Astrocyte (in vitro differentiated cells and primary cell): ENCODE measurements at regions not wholly inside any gene's neighbourhood (a gene's known extent, or its start where the extent isn't known, plus 50 kb on each side); places are given as distances from the start of the nearest gene placed in this dataset.

Experiments
- DNase-seq: peaks from one replicate; pipeline ENCODE4 v3.0.0-alpha.2; 2010; ENCODE audit warnings: low read depth
- FAIRE-seq: peaks from 2 replicates; lab custom pipeline; 2011; peaks lifted over from hg19 to GRCh38; lab: Jason Lieb, UNC
- H2AFZ ChIP-seq: 2 replicates; pipeline ENCODE4 v1.6.0; 2012; ENCODE audit warnings: low read depth, low read length, inconsistent platforms
- H3K27ac ChIP-seq: 2 replicates; pipeline ENCODE4 v1.5.1; 2011; ENCODE audit warnings: low read depth, low read length, inconsistent platforms
- H3K27me3 ChIP-seq: 2 replicates; pipeline ENCODE4 v1.6.0; 2011; ENCODE audit warnings: low read length, inconsistent platforms; ENCODE audit not compliant: insufficient read depth
- H3K36me3 ChIP-seq: 2 replicates; pipeline ENCODE4 v1.5.1; 2011; ENCODE audit warnings: low read length, inconsistent platforms; ENCODE audit not compliant: insufficient read depth
- H3K4me1 ChIP-seq: 2 replicates; pipeline ENCODE4 v1.5.1; 2011; ENCODE audit warnings: low read length, inconsistent platforms; ENCODE audit not compliant: insufficient read depth
- H3K4me2 ChIP-seq: 2 replicates; pipeline ENCODE4 v1.6.0; 2012; ENCODE audit warnings: low read length, inconsistent platforms
- H3K4me3 ChIP-seq: 2 replicates; pipeline ENCODE4 v1.5.1; 2011; ENCODE audit warnings: low read depth, mild to moderate bottlenecking, low read length, inconsistent platforms; ENCODE audit not compliant: insufficient read depth
- H3K79me2 ChIP-seq: 2 replicates; pipeline ENCODE4 v1.6.0; 2012; ENCODE audit warnings: mild to moderate bottlenecking, low read length, inconsistent platforms; ENCODE audit not compliant: insufficient read depth
- H3K9ac ChIP-seq: 2 replicates; pipeline ENCODE4 v1.6.0; 2012; ENCODE audit warnings: mild to moderate bottlenecking, low read length, inconsistent platforms
- H3K9me3 ChIP-seq: 2 replicates; pipeline ENCODE4 v1.5.1; 2012; ENCODE audit warnings: low read depth, mild to moderate bottlenecking, low read length, inconsistent platforms; ENCODE audit not compliant: insufficient read depth
- H4K20me1 ChIP-seq: 2 replicates; pipeline ENCODE4 v1.6.0; 2012; ENCODE audit warnings: low read length, inconsistent platforms; ENCODE audit not compliant: insufficient read depth
- H3K27ac Mint-ChIP-seq: one replicate; pipeline ENCODE4 v1.8.0; 2021; ENCODE audit warnings: mild to moderate bottlenecking, mixed read lengths; ENCODE audit not compliant: unreplicated experiment
- H3K27me3 Mint-ChIP-seq: one replicate; pipeline ENCODE4 v1.8.0; 2021; ENCODE audit warnings: low read depth, mixed read lengths; ENCODE audit not compliant: unreplicated experiment
- H3K36me3 Mint-ChIP-seq: one replicate; pipeline ENCODE4 v1.8.0; 2021; ENCODE audit warnings: low read depth, mixed read lengths; ENCODE audit not compliant: unreplicated experiment
- H3K4me1 Mint-ChIP-seq: one replicate; pipeline ENCODE4 v1.8.0; 2021; ENCODE audit warnings: low read depth, mixed read lengths; ENCODE audit not compliant: unreplicated experiment
- H3K4me3 Mint-ChIP-seq: one replicate; pipeline ENCODE4 v1.8.0; 2021; ENCODE audit warnings: mild to moderate bottlenecking, moderate library complexity, mixed read lengths; ENCODE audit not compliant: unreplicated experiment
- H3K9me3 Mint-ChIP-seq: one replicate; pipeline ENCODE4 v1.8.0; 2021; ENCODE audit warnings: mild to moderate bottlenecking, mixed read lengths; ENCODE audit not compliant: unreplicated experiment
- EZH2 ChIP-seq: IDR thresholded peaks from 2 replicates; pipeline ENCODE4 v1.6.1; 2012; ENCODE audit warnings: mild to moderate bottlenecking, low read length, inconsistent platforms; ENCODE audit not compliant: insufficient read depth
- TF ChIP-seq, protein P1 (sequence below): IDR thresholded peaks from 2 replicates; pipeline ENCODE4 v1.5.1; 2011; ENCODE audit warnings: low read depth, mild to moderate bottlenecking, inconsistent platforms, low read length, moderate library complexity; ENCODE audit not compliant: insufficient read depth

- H3K27ac ChIP-seq: no peak overlapping the region
- no peaks in the 10 kb centered on the region for H4K20me1 ChIP-seq
- FAIRE-seq (no peak), DNase-seq (no peak)
- H3K4me3 ChIP-seq: no peak overlapping the region
- no peak overlapping the region for H3K4me2 ChIP-seq
- Mint-ChIP-seq H3K27ac (no peak overlapping the region), H3K4me3 (no peak overlapping the region), H3K4me1 (no peaks in the 10 kb centered on the region), H3K27me3 (no peaks in the 10 kb centered on the region), H3K36me3 (no peaks in the 10 kb centered on the region), H3K9me3 (no peaks in the 10 kb centered on the region)
- H3K4me1 ChIP-seq: no peaks in the 10 kb centered on the region
- no peaks in the 10 kb centered on the region for H3K27me3 ChIP-seq
- no peaks in the 10 kb centered on the region for H3K36me3 ChIP-seq
- H3K79me2 ChIP-seq: no peaks in the 10 kb centered on the region
- H3K9ac ChIP-seq: no peak overlapping the region
- no peaks in the 10 kb centered on the region for H3K9me3 ChIP-seq
- TF ChIP-seq, protein P1, sequence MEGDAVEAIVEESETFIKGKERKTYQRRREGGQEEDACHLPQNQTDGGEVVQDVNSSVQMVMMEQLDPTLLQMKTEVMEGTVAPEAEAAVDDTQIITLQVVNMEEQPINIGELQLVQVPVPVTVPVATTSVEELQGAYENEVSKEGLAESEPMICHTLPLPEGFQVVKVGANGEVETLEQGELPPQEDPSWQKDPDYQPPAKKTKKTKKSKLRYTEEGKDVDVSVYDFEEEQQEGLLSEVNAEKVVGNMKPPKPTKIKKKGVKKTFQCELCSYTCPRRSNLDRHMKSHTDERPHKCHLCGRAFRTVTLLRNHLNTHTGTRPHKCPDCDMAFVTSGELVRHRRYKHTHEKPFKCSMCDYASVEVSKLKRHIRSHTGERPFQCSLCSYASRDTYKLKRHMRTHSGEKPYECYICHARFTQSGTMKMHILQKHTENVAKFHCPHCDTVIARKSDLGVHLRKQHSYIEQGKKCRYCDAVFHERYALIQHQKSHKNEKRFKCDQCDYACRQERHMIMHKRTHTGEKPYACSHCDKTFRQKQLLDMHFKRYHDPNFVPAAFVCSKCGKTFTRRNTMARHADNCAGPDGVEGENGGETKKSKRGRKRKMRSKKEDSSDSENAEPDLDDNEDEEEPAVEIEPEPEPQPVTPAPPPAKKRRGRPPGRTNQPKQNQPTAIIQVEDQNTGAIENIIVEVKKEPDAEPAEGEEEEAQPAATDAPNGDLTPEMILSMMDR: no peak
- TF ChIP-seq EZH2: no peak
- H2AFZ ChIP-seq: no peak overlapping the region
These were observed 600.6 kb downstream of the KCNJ2 start for GRCh38 chr17:70769956-70770355.

DNA sequence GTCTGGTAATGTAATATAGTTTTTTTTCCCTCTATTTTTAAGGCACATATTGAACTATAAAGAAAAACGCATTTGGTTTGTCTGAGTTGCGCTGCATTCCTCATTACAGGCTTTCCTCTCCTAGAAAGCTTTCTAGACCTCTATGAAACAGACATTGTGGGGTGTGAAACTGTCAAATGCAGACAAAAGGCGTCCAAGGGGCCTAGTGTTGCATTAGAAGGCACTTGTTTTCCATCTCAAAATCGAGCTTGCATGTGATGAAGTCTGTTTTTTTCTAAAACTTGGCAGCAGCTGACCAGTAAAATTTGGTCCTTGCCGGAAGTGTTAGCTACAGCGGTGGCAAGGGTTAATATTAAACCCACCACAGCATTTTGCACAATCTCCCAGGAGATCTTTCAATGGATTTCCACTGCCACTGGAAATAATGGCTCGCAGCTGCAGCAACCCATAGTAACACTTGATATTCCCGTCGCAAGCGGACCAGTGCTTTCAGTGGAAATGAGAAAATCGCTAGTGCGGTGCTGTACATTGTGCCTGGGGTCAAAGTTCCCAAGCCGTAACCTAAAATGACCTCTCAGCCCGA, 602.6 kb downstream of the KCNJ2 start:
- FAIRE-seq: no peak
- H3K4me3 ChIP-seq: no peak overlapping the region
- H3K36me3 ChIP-seq: no peaks in the 10 kb centered on the region
- Mint-ChIP-seq H3K27ac (no peak overlapping the region), H3K9me3 (no peaks in the 10 kb centered on the region), H3K4me3 (no peak overlapping the region), H3K27me3 (no peaks in the 10 kb centered on the region), H3K36me3 (no peaks in the 10 kb centered on the region), H3K4me1 (no peaks in the 10 kb centered on the region)
- H3K9me3 ChIP-seq: no peaks in the 10 kb centered on the region
- no peaks in the 10 kb centered on the region for H4K20me1 ChIP-seq
- no peaks in the 10 kb centered on the region for H3K27me3 ChIP-seq
- H3K9ac ChIP-seq: no peak overlapping the region
- no peak overlapping the region for H3K27ac ChIP-seq
- no peak for DNase-seq
- no peak for TF ChIP-seq EZH2
- TF ChIP-seq, protein P1: no peak
- no peaks in the 10 kb centered on the region for H3K4me1 ChIP-seq
- H3K4me2 ChIP-seq: no peak overlapping the region
- H2AFZ ChIP-seq: peak overlapping the region; percentile 62
- no peaks in the 10 kb centered on the region for H3K79me2 ChIP-seq

DNA sequence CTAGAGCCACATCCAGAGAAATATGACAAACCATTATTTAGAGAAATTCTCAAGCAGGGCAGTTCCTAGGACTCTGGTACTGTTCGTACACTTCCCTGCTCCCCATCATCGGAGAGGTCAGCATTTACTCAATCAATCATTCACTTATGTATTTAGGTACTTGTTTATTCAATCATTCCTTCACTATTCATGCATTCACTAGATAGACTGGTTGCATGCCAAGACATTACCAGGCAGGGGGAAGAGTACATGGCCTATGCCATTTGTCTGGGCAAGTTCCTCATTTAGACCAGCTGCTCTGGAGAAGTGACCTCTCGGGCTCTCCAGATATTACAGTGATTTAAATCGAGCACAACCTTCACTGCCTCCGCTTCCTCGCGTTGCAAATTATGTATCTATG, 603.4 kb downstream of the KCNJ2 start:
- Histone ChIP-seq H3K27ac (no peak overlapping the region), H3K36me3 (no peaks in the 10 kb centered on the region), H3K27me3 (no peaks in the 10 kb centered on the region), H3K79me2 (no peaks in the 10 kb centered on the region), H3K9me3 (no peaks in the 10 kb centered on the region), H2AFZ (no peak overlapping the region), H3K4me2 (no peak overlapping the region), H3K4me1 (no peaks in the 10 kb centered on the region), H4K20me1 (no peaks in the 10 kb centered on the region), H3K4me3 (no peak overlapping the region), H3K9ac (no peak overlapping the region)
- DNase-seq (no peak), FAIRE-seq (no peak)
- Mint-ChIP-seq H3K4me3 (no peak overlapping the region), H3K9me3 (no peaks in the 10 kb centered on the region), H3K27me3 (no peaks in the 10 kb centered on the region), H3K36me3 (no peaks in the 10 kb centered on the region), H3K27ac (no peak overlapping the region), H3K4me1 (no peaks in the 10 kb centered on the region)
- TF ChIP-seq, protein P1: no peak
- no peak for TF ChIP-seq EZH2
